ENCODE measurements at regions not wholly inside any gene's neighbourhood (a gene's known extent, or its start where the extent isn't known, plus 50 kb on each side); places are given as distances from the start of the nearest gene placed in this dataset.
"Not testable (repeated sequence)": the region's sequence is repeated elsewhere in the genome, so short reads cannot be mapped to it uniquely, and the experiment has no call there.

GRCh38 chr6:99668036-99668705 is 61.5 kb downstream of the PRDM13 start:
- Histone ChIP-seq H3K9me3 (no peaks in the 10 kb centered on the region), H3K27me3 (no peaks in the 10 kb centered on the region), H3K4me3 (no peak overlapping the region), H3K4me1 (no peaks in the 10 kb centered on the region), H3K36me3 (no peaks in the 10 kb centered on the region), H3K27ac (no peak overlapping the region)
- TF ChIP-seq CTCF (IDR thresholded peaks at IDR 0.05): no peak
- no peak for DNase-seq
- intact Hi-C loops (cut with DNase I; ENCODE audit: low total_unique reads): no loop called here

- H3K27ac ChIP-seq: no peak overlapping the region
These were observed 83.5 kb downstream of the PRDM13 start for GRCh38 chr6:99689916-99690685.

GRCh38 chr6:99702287-99702686 is 95.7 kb downstream of the PRDM13 start:
- H3K27me3 ChIP-seq; H3K9me3 ChIP-seq; intact Hi-C loops (cut with DNase I; ENCODE audit: low total_unique reads); H3K36me3 ChIP-seq; DNase-seq; H3K4me3 ChIP-seq; H3K4me1 ChIP-seq; H3K27ac ChIP-seq: not testable (repeated sequence)

More at GRCh38 chr6:99689916-99690685, 83.5 kb downstream of the PRDM13 start:
- no peaks in the 10 kb centered on the region for H3K27me3 ChIP-seq
- H3K36me3 ChIP-seq: no peaks in the 10 kb centered on the region
- DNase-seq: no peak
- intact Hi-C loops (cut with DNase I; ENCODE audit: low total_unique reads): no loop called here
- no peaks in the 10 kb centered on the region for H3K4me1 ChIP-seq
- no peaks in the 10 kb centered on the region for H3K9me3 ChIP-seq
- no peak for TF ChIP-seq CTCF (IDR thresholded peaks at IDR 0.05)
- no peak overlapping the region for H3K4me3 ChIP-seq

GRCh38 chr6:99709062-99709461 is 102.4 kb downstream of the PRDM13 start:
- H3K27me3 ChIP-seq: no peaks in the 10 kb centered on the region
- no peak for DNase-seq
- H3K4me1 ChIP-seq: no peaks in the 10 kb centered on the region
- no peak overlapping the region for H3K27ac ChIP-seq
- intact Hi-C loops (cut with DNase I; ENCODE audit: low total_unique reads): no loop called here
- no peak for TF ChIP-seq CTCF (IDR thresholded peaks at IDR 0.05)
- H3K4me3 ChIP-seq: no peak overlapping the region
- H3K9me3 ChIP-seq: no peaks in the 10 kb centered on the region
- H3K36me3 ChIP-seq: no peaks in the 10 kb centered on the region

- TF ChIP-seq CTCF (IDR thresholded peaks at IDR 0.05): no peak
- no peaks in the 10 kb centered on the region for H3K27me3 ChIP-seq
- intact Hi-C loops (cut with DNase I; ENCODE audit: low total_unique reads): no loop called here
- H3K4me1 ChIP-seq: no peaks in the 10 kb centered on the region
- no peak overlapping the region for H3K27ac ChIP-seq
- H3K9me3 ChIP-seq: no peaks in the 10 kb centered on the region
- H3K36me3 ChIP-seq: no peaks in the 10 kb centered on the region
- no peak for DNase-seq
- no peak overlapping the region for H3K4me3 ChIP-seq
These were observed 104.7 kb downstream of the PRDM13 start for GRCh38 chr6:99711302-99711701.

- Histone ChIP-seq H3K27me3 (no peaks in the 10 kb centered on the region), H3K4me1 (no peaks in the 10 kb centered on the region), H3K27ac (no peak overlapping the region), H3K4me3 (no peak overlapping the region), H3K9me3 (peaks cover 0 to 2% (median 0%) of the 10 kb centered on the region in 3 donors), H3K36me3 (no peaks in the 10 kb centered on the region)
- intact Hi-C loops (cut with DNase I; ENCODE audit: low total_unique reads): no loop called here
- no peak for DNase-seq
- TF ChIP-seq CTCF (IDR thresholded peaks at IDR 0.05): no peak
These were observed 105.3 kb downstream of the PRDM13 start for GRCh38 chr6:99711925-99712324.

Data from tibial artery (tissue), 4 donors.